Breast epithelium (tissue), 4 donors: ENCODE measurements at regions not wholly inside any gene's neighbourhood (a gene's known extent, or its start where the extent isn't known, plus 50 kb on each side); places are given as distances from the start of the nearest gene placed in this dataset.
"Not testable (repeated sequence)": the region's sequence is repeated elsewhere in the genome, so short reads cannot be mapped to it uniquely, and the experiment has no call there.

Experiments used
- DNase-seq, 2 donors: peaks; one replicate each; pipeline ENCODE4 v3.0.0-alpha.2; 2019; ENCODE audit warnings: low spot score in 2 of 2
- H3K27ac ChIP-seq, 2 donors: fragments of 200-600 bp; sonication (generic) in 1 of 2; one replicate each; pipeline ENCODE4 v1.5.1; 2016 to 2019; ENCODE audit warnings: mild to moderate bottlenecking in 1 of 2
- H3K27me3 ChIP-seq, 2 donors: fragments of 200-600 bp; sonication (generic) in 1 of 2; one replicate each; pipeline versions ENCODE4 v1.5.1 to v1.6.0; 2017 to 2019; ENCODE audit warnings: control low read depth in 1 of 2, mild to moderate bottlenecking in 1 of 2
- H3K36me3 ChIP-seq: fragments of 200-600 bp; one replicate; pipeline ENCODE4 v1.5.1; 2019
- H3K4me1 ChIP-seq, 2 donors: fragments of 200-600 bp; sonication (generic); one replicate each; pipeline ENCODE4 v1.5.1; 2016 to 2019; ENCODE audit warnings: control low read depth in 1 of 2
- H3K4me3 ChIP-seq, 3 donors: fragments of 200-600 bp; sonication (generic); 1 replicate in 2 of 3; 2 replicates in 1 of 3; pipeline ENCODE4 v1.5.1; 2016 to 2019; ENCODE audit warnings: mild to moderate bottlenecking in 3 of 3, moderate library complexity in 2 of 3
- H3K9me3 ChIP-seq, 2 donors: fragments of 200-600 bp; sonication (generic) in 1 of 2; one replicate each; pipeline ENCODE4 v1.5.1; 2016 to 2019; ENCODE audit warnings: control low read depth in 1 of 2
- CTCF ChIP-seq, 3 donors: fragments of 450-650 bp; IDR thresholded peaks; one replicate each; pipeline ENCODE4 v1.5.1; 2016 to 2017; ENCODE audit warnings: antibody characterized with exemption in 3 of 3, mild to moderate bottlenecking in 3 of 3, moderate library complexity in 3 of 3
- POLR2A ChIP-seq: fragments of 450-650 bp; IDR thresholded peaks from one replicate; pipeline ENCODE4 v1.6.1; 2016; ENCODE audit warnings: antibody characterized with exemption, mild to moderate bottlenecking, moderate library complexity
- POLR2AphosphoS5 ChIP-seq, 3 donors: sonication (generic); formaldehyde crosslinking; IDR thresholded peaks; one replicate each; pipeline ENCODE4 v1.6.1; 2017; ENCODE audit warnings: antibody characterized with exemption in 3 of 3
- intact Hi-C: fragments of 100-400 bp; cut with DNase I; formaldehyde crosslinking; loops from one replicate; pipeline ENCODE4 v1.15.1; 2023; ENCODE audit warnings: low total_unique reads

DNA sequence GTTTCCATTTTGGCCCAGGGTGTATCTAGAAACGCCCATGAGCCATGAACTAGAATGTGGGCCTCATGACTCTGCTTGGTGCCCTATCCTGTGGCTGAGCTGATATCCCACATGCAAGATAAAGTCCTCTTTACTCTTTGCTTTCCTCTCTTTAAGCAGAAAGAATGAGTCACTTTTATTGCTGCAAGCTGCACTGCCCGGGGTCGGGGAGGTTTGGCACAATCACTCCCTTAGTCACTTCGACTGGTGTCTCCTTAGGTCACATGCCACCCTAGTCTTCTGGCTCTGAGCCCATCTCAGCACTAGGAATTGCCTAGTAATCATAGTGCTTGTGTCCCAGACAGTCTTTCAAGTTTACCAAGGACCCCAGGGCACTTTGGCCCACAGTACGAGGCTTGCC, 75.1 kb upstream of the CXorf66 start:
- no peak overlapping the region for H3K4me3 ChIP-seq
- intact Hi-C loops = loop anchor here (10.0 kb wide), 1 partner anchor 184 kb away; no protein-coding TSS in a partner anchor
- H3K9me3 ChIP-seq = peaks cover 5 to 22% of the 10 kb centered on the region in 2 donors
- H3K27ac ChIP-seq = no peak overlapping the region
- no peaks in the 10 kb centered on the region for H3K36me3 ChIP-seq
- TF ChIP-seq POLR2A (no peak), CTCF (IDR thresholded peaks at IDR 0.05) (no peak), POLR2AphosphoS5 (IDR thresholded peaks at IDR 0.05) (no peak)
- DNase-seq = no peak
- no peaks in the 10 kb centered on the region for H3K4me1 ChIP-seq
- peaks cover 0 to 8% of the 10 kb centered on the region in 2 donors for H3K27me3 ChIP-seq

DNA sequence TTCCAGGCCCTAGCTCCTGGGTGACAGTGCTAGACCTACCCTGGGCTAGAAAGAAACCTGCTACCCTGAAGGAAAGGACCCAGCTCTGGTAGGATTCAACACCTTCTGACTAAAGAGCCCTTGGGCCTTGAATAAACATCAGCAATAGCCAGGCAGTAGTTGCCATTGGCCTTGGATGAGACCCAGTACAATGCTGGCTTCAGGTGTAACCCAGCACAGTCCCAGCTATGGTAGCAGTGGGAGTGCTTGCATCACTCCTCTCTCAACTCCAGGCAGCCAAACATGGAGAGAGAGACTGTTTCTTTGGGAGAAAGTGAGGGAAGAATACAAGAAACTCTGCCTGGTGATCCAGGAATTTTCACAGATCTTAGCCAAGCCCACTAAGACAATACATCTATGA, 73.5 kb upstream of the CXorf66 start:
- Histone ChIP-seq H3K27ac (no peak overlapping the region), H3K4me1 (no peaks in the 10 kb centered on the region), H3K27me3 (peaks cover 0 to 10% of the 10 kb centered on the region in 2 donors), H3K4me3 (no peak overlapping the region), H3K36me3 (no peaks in the 10 kb centered on the region), H3K9me3 (peaks cover 5 to 22% of the 10 kb centered on the region in 2 donors)
- TF ChIP-seq POLR2A = no peak
- TF ChIP-seq CTCF (IDR thresholded peaks at IDR 0.05) = no peak
- no peak for TF ChIP-seq POLR2AphosphoS5 (IDR thresholded peaks at IDR 0.05)
- no peak for DNase-seq
- intact Hi-C loops = no loop called here

DNA sequence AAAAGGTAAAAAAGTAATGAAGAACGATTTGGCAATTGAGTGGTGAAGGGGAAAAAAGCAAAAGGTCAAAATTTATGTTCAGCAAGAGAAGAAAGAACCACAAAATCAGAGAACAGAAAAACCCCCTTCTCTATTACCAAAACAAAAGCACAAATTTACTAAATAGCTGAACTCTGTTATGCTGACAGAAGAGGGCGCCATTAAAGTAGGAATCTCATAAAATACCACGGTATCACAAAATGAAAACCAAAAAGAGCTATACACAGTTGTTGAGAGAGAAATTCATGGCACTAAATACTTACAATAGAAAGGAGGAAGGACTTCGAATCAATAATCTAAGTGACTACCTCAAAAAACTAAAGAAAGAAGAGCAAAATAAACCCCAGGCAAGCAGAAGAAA, 69.6 kb upstream of the CXorf66 start:
- Histone ChIP-seq H3K36me3 (no peaks in the 10 kb centered on the region), H3K27me3 (peaks cover 0 to 5% of the 10 kb centered on the region in 2 donors), H3K4me3 (no peak overlapping the region), H3K27ac (no peak overlapping the region), H3K4me1 (no peaks in the 10 kb centered on the region), H3K9me3 (peaks cover 5 to 16% of the 10 kb centered on the region in 2 donors)
- intact Hi-C loops = no loop called here
- DNase-seq = no peak
- no peak for TF ChIP-seq POLR2A
- no peak for TF ChIP-seq CTCF (IDR thresholded peaks at IDR 0.05)
- TF ChIP-seq POLR2AphosphoS5 (IDR thresholded peaks at IDR 0.05) = no peak

- Histone ChIP-seq H3K27me3 (no peaks in the 10 kb centered on the region), H3K36me3 (no peaks in the 10 kb centered on the region), H3K9me3 (no peaks in the 10 kb centered on the region), H3K4me3 (no peak overlapping the region), H3K4me1 (no peaks in the 10 kb centered on the region), H3K27ac (no peak overlapping the region)
- no peak for TF ChIP-seq POLR2AphosphoS5 (IDR thresholded peaks at IDR 0.05)
- TF ChIP-seq POLR2A = no peak
- no peak for TF ChIP-seq CTCF (IDR thresholded peaks at IDR 0.05)
- intact Hi-C loops = no loop called here
- DNase-seq = no peak
Observed at GRCh38 chrX:140022482-140022881, 57.2 kb upstream of the CXorf66 start.

- H3K9me3 ChIP-seq, intact Hi-C loops, H3K4me1 ChIP-seq: not testable (repeated sequence)
Observed at GRCh38 chrX:140019134-140019533, 53.8 kb upstream of the CXorf66 start.

More at GRCh38 chrX:140019134-140019533, 53.8 kb upstream of the CXorf66 start:
- H3K27me3 ChIP-seq, DNase-seq, H3K27ac ChIP-seq, H3K4me3 ChIP-seq, H3K36me3 ChIP-seq: not testable (repeated sequence)
